Stimulated activated CD4-positive, alpha-beta T cell treated with anti-CD3 and anti-CD28 coated beads, Interleukin-1b, Interleukin-23, amount 100 ng/mL, for 4 hours (primary cell): ENCODE measurements at regions not wholly inside any gene's neighbourhood (a gene's known extent, or its start where the extent isn't known, plus 50 kb on each side); places are given as distances from the start of the nearest gene placed in this dataset.
"Not testable (repeated sequence)": the region's sequence is repeated elsewhere in the genome, so short reads cannot be mapped to it uniquely, and the experiment has no call there.

Experiments
- DNase-seq, 2 donors: peaks; one replicate each; pipeline ENCODE4 v3.0.0-alpha.2; 2020; ENCODE audit warnings: low read depth in 2 of 2

DNA sequence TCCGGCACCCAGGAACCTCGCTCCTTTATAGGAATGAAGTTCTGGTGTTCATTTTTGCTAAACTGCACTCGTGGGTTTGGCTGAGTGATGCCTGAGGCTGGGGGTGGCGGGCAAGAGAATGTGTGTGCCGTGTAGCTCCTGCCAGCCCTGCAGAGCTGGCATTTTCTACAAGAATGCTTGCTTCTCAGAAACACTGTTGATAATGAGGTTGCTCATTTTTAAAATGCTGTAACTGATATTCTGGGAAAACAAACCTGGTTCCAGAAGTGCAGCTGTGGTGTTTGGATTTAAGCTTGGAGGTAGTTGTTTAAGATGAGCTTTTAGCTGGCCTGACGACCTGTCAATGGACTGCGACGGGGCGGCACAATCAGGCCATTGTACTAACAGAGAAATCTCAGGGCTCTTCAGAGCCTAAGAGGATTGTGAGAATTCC is 511.9 kb upstream of the TNP1 start:
- DNase-seq = no peak

DNA sequence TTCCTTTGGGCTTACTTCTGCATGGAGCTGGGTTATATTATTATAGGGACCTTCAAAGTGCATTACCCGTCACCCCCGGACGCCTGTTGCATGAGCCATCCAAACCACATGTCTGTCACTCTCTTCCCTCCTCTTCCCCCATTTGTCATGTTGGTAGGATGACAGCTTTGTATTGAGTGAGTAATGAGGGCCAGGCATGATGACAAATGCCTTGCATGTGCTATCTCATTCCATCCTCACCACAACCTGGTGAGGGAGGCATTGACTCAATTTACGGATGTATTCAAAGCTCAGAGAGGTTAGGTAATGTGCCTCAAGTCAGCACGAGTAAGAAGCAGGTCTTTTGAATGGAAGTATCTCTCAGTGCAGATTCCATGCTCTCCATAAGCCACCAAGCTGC is 510.5 kb upstream of the TNP1 start:
- DNase-seq = no peak

DNA sequence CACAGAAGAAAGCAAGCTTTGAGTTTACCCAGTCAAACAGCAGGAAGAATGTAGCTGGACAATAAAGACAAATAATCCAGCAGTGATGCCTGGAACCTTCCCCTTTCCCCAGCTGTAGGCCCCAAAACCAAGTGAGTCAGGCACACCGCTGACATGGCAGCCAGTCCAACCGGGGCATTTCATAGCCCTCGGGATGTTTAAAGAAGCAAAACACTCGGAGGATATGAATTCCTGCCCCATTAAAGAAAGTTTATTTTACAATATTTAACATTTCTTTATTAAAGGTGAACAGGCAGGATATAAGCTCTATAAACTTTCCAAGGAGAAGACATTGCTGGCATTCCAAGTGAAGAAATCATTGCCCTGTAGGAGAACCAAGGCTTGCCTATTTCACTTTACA is 507.6 kb upstream of the TNP1 start:
- no peak for DNase-seq

DNA sequence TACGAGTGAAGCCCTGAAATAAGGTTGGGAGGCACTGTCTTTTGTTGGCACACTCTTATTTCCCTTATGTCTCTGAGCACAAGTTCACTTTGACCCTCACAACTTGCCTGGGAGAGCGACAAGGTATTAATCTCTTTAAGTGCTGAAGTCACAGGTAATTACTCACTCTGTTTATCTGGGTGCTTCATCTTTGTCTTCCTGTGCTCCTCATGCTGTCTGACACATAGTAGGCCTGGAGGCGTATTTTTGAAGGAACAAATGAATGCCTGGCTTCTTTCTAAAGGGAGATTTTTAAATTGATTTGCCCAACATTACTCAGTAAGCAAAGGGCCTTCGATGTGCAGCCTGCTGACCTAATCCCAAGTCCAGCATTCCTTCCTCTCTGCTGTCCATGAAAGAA is 507.1 kb upstream of the TNP1 start:
- DNase-seq = no peak

DNA sequence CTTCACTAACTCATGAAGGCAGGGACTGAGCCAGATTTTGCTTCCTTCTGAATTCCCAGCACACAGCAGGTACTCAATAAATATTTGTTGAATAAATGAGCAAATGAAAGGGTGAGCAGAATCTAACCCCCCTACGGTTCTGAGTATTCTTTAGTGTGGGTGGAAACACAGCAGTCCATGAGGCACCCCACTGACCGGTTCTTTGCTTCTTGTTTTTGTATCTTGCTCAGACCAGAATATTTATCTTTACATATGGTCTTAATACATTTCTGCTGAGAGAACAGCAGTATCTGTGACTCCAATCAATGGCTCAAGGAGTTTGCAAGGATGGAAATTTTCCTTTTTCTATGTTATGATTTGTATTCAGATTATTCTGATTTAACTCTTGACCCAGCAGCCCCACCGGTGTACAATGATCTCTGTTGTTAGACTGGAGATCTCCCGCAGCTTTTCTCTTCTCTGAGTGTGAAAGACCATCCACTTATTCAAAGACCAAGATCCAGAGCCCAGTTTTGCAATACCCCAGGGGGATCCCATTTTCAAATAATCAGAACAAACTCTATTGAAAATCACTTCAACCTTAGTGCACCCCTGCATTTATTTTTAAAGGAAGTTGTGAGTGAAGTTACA is 506.5 kb upstream of the TNP1 start:
- DNase-seq = no peak

DNA sequence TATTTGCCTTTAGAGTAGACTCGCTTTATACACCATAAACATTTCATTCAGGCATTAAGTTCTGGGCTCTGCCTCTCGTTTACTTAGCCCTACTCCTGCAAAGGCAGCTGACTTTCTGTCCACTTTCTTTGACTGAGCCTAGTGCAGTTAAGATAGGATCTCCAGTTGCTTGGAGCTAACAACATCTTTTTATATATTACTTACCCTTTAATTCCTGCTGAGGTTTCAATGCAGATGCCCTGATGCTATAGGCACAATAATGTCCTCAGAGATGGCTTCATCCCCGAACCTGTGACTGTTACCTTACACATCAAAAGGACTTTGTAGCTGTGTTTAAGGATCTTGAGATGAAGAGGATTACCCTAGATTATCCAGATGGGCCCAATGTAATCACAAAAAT is 505.8 kb upstream of the TNP1 start:
- DNase-seq = no peak

DNA sequence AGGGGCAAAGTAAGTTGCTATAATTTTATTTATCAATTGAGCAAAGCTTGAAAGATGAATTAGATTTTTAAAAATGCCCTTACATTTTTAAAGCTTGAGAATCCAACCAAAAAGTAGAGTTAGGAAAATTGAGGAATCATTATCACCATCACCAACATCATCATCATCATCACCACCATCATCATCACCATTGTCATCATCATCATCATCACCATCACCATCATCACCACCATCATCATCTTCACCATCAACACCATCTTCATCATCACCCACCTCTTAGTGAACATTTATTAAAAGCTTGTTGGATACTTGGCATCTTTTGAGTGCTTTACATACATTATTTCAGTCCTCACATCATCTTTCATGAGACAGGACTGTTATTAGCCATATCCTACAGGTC is 504.4 kb upstream of the TNP1 start:
- no peak for DNase-seq

DNA sequence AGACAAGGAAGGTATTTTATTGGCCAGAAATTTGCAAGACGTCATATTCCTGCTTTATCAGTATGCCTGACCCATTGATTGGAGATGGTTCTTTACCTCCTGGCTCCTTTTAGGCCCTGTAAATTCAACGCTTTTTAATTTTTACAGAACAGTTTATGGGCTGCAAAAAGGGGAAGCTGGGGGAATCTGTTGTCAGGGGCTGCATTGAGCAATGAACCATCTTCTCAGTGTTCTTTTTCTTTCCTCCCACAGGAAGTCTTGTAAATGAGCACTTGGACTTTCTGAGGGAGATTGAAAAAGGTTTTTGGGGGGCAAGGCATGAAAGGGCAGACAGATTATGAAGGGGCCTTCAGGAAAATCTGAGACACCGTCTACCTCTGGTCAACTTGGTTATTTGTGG is 503.6 kb upstream of the TNP1 start:
- DNase-seq = no peak

DNA sequence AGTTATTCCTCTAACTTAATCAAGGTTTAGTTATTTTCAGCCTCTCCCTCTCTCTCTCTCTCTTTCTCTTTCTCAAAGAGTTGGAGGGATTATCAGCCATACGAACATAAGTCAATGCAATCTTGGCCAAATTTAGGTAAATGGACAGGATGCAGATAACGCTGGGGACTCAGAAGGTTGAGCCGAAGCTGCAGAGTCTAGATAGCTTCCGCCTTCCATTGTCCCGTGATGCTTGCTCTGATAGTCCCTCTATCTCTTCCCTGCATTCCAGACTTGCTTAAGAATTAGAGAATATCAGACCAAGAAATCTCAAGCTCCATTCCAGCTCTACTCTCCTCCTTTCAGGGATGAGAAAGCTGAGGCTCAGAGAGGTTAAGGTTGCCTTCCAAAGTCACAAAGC is 502.8 kb upstream of the TNP1 start:
- no peak for DNase-seq

DNA sequence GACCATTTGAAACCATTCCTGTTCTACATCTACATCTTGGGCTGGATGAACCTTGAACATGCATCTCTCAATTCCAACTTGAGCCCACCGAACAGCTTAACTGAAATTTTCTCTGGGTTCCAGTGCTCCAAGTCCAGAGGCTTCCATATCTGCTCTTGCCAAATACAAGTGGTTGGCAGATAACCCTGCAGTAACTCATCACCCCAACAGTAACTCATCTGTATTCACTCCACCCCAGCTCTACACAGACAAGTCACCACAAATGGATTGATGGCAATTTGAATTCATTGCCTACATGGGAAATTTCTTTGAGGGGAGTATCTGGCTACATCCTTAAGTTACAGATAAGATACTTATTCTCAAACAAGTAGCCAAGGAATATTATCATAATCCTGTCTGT is 502.4 kb upstream of the TNP1 start:
- no peak for DNase-seq

DNA sequence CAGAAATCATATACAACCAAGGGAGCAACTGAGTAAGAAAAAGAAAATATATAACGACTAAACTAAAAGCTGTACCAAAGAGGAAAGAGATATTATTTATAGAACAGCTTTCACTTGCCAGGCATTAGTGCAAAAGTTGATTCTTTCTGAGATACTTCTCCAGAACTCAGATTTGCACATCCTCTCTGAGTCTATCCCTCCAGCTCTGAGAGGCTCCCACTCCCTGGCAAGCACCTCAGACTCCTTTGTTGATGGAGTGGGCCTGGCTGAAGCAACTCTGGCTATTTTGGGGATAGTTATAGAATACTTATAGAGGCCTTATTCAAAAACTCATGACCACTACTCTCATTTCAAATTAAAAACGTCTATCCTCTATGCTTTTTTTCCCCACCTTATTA is 501.6 kb upstream of the TNP1 start:
- DNase-seq = no peak

DNA sequence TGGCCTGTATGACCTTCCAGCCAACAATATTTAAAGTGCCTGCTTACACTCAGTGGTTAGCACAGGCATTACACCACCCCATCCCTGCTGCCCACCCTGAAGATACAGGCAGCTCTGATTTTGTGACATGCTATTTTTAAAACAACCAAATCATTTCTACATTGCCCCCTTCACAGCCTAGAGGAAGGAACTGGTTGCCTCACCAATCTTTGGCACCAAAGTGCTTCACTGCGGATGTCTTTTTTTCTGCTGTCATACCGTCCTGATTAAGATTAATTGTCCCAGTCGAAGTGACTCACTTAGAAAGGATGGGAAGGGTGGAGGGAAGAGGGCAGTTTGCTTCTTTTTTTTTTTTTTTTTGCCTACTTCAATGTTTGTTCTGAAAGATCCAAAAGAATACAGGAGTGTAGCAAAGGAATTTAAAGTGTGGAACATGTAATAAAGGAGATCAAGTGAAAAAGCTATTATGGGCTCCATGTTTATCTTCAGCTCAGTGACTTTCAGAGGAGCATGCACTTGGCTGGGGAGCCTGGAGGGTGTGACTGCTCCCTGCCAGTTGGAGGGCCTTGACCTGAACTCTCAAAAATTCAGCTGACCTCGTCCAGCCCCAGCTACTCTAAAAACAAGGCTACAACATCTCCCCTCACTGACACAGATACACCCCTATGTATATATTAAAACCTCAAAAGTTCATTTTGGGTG is 501.1 kb upstream of the TNP1 start:
- no peak for DNase-seq

DNA sequence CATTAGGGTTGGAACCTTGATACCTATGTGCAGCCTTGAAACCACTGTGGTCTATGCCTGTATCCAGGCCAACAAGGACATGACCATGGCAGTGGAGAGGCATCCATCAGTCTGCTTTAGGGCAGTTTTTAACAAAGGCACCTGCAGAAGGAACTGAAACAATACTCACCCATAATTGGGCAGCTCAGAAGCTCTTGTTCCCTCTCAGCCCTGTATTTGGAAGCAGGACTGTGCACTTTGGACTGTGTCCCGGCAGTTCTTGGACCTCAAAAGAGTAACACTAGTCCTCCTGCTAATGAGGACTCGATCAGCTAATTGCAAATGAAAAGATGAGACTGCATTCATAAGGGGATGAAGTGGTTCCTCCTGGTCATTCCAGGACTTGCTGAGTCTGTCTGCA is 500.2 kb upstream of the TNP1 start:
- DNase-seq = no peak

DNA sequence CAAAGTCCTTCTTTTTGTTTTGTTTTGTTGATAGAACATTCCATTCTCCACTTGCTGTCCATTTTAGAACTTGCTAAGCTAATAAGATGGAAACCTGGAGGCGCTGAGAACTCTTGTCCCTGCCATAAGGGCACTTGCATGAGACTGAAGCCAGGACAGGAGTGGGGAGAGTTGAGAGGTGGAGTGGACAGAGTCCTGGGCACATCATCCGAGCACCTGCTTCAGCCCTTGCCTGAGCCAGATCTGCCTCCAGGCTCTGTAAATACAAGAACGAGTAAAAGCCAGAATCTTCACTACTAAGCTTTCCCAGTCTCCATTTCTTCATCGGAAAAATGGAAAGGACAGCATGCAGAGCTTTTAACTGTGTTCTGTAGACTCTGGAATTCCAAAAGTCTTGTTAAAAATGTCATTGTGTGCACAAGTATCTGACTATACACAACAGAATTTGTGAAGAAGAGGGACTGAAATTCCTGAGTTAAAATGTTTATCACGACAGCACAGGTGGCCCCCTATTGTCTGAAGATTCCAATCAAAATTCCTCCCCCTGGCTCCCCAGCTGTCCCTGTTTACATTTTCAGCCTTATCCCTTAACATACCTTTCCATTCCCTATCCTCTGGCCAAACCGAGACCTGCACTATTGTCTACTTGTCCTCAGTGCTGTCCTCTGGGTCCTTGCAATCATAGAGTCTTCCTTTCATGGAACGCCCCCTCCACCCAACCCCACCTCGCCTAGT is 498.2 kb upstream of the TNP1 start:
- no peak for DNase-seq

DNA sequence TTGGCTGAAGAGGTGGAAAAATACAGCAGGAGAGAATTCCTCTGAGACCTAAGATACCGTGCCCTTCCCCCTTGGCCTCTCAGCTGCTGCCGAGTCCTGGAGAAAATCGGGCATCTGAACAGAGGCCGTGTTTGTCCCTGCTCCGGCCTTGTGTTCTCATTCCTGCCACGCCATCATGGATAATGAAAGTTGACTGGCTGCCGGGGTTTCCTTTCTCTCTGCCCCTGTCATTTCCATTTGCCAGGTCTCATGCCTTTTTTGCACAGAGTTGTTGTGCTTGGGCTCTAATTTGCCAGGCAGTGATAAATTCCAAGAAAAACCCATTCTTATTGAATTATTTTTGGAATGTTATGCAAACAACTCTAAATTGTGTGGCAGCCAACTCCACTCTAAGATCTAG is 496.9 kb upstream of the TNP1 start:
- no peak for DNase-seq

DNA sequence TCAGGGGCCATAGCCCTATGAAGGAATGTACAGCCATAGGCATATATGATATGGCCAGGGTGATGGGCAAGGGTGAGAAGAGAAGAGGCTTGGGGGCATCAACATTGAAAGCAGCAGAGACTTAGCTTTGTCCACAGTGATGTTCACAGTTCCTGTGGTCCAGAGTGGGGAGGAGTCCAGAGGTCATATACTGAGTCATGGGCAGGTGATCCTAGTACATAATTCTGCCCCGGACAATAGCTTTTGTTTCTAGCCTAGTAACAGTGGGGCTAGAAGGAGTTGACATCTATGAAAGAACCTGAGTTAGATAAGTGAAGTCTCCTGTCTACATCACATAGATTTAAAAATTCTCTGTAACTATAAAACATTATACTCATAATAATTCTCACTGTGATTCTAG is 496.3 kb upstream of the TNP1 start:
- no peak for DNase-seq

DNA sequence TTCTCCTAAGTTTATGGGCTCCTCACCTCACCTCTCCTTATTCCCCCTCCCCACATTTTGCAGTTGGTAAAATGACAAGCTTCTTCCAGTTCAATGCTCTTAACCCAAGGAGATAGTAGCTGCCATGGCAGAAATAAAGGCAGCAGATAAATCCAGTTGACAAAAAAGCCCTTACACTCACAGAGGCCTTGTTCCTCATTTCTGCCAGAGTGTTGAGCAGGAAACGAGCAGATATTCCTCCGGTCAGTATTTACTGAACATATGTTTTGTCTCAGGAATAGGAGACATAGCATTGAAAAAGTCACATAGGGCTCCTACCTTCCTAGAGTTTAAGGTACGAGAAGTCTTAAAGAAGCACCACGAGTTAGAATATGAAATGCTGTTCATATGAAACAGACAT is 493.7 kb upstream of the TNP1 start:
- DNase-seq = no peak

DNA sequence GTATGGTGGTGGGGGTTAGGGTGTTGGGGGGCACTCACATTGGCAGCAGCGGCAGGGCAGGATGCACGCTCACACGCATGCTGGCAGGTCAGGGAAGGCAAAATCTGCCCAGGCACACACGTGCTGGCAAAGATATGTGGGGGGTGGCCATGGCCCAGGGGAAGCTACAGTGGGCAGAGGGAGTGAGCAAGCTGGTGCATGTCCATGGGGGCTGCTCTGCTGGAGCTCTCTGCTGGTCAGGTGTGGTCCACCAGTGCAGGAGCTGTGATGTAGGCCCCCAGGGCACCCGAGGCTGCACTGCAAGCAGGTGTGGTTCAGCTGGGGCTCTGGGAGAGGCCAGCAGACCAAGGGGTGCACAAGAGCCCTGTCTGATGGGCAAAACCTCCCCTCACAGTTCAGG is 491.5 kb upstream of the TNP1 start:
- no peak for DNase-seq

DNA sequence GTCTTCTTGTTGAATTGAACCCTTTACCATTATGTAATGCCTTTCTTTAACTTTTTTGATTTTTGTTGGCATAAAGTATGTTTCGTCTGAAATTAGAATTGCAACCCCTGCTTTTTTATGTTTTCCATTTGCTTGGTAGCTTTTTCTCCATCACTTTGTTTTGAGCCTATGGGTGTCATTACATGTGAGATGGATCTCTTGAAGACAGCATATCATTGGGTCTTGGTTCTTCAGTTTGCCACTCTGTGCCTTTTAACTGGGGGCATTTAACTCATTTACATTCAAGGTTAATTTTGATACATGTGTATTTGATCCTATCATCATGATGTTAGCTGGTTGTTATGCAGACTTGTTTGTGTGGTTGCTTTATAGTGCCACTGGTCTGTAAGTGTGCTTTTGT is 489.4 kb upstream of the TNP1 start:
- DNase-seq = no peak

DNA sequence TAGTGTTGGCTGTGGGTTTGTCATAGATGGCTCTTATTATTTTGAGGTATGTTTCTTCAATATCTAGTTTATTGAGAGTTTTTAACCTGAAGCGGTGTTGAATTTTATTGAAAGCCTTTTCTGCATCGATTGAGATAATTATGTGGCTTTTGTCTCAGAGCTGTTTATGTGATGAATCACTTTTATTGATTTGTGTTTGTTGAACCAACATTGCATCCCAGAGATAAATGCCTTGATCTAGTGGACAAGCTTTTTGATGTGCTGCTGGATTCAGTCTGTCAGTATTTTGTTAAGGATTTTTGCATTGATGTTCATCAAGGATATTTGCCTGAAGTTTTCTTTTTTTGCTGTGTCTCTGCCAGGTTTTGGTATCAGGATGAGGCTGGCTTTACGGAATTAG is 487.8 kb upstream of the TNP1 start:
- DNase-seq = not testable (repeated sequence)

DNA sequence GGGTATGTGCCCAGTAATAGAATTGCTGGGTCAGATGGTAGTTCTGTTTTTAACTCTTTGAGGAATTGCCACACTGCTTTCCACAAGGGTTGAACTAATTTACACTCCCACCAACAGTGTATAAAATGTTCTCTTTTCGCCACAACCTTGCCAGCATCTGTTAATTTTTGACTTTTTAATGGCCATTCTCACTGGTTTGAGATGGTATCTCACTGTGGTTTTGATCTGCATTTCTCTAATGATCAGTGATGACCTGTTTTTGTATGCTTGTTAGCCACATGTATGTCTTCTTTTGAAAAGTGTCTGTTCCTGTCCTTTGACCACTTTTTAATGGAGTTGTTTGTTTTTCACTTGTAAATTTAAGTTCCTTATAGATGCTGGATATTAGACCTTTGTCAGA is 486.2 kb upstream of the TNP1 start:
- not testable (repeated sequence) for DNase-seq

DNA sequence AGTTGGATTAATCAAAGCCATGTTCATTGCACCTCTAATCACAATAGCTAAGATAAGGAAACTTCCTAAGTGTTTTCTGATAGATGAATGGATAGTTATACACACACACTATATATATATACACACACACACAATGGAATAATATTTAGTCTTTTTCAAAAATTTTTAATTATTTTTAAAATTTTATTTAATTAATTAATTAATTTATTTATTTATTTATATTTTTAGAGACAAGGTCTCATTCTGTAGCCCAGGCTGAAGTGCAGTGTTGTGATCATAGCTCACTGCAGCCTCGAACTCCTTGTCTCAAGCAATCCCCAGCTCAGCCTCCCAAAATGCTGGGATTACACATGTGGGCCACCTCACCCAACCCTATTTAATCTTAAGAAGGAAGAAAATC is 481.0 kb upstream of the TNP1 start:
- no peak for DNase-seq

DNA sequence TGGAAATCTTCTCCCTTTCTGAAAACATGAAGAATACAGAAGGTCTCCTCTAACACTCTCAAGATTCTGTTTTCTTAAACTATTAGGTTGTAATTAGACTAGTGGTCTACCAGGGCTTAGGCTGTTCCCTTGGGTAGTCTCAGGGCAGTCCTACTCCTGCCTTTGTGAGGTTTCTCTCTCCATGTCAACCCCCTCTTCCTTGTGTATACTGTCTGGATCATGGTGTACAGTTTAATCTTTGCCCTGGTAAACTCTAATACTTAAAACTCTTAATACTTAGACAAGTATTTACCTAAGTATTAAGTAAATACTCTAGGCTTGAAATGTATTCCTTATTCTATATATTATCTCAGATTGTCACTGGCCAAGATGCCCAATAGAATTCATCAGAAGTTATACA is 480.3 kb upstream of the TNP1 start:
- DNase-seq = no peak
